ENCODE measurements at regions not wholly inside any gene's neighbourhood (a gene's known extent, or its start where the extent isn't known, plus 50 kb on each side); places are given as distances from the start of the nearest gene placed in this dataset.
A peak's percentile ranks its signal among the peaks of the same experiment; 100 is the strongest.

DNA sequence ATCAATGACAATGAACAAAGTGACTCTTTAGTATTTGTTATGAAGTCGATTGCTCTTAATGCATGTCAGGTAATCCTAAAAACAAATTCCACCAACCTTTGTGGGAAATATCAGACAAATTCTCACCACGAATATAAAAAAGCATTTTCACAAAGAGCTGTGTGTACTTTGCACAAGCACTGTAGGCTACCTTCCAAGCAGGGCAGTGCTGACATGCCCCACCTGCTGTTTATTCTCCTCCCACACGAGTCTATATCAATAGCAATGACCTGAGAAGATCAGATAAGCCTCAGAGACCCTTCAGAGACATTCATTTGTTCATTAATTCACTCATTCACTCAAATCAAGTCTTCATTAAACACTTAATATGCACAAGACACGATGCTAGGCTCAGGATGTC lies 469.1 kb downstream of the ZSWIM6 start:
- intact Hi-C loops (cut with DNase I), result no loop called here
- H3K36me3 ChIP-seq, result no peaks in the 10 kb centered on the region

DNA sequence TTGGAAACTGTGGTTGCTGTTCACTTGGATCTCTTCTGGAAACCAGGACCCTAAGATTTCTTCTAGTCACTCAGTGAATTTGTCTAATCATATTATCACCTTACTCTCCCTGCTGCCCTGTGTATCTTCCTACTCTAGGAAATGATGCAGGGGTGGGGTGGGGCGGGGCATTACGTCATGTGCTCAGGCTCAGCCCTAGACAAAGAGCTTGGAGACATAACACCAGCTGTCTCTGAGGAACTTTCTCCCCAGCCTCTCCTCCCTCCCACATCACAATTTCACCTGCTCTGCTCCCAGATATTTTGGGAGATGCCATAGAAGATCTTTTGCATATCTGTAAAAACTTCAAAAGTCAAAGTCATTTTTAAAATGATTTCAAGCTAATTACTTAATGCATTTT lies 470.4 kb downstream of the ZSWIM6 start:
- H3K27ac ChIP-seq, result no peak overlapping the region
- intact Hi-C loops (cut with DNase I), result no loop called here
- no peaks in the 10 kb centered on the region for H3K4me1 ChIP-seq
- no peaks in the 10 kb centered on the region for H3K9me3 ChIP-seq
- no peaks in the 10 kb centered on the region for H3K27me3 ChIP-seq
- no peak overlapping the region for H3K4me3 ChIP-seq
- H3K36me3 ChIP-seq, result no peaks in the 10 kb centered on the region
- DNase-seq (no peak), ATAC-seq (no peak)
- TF ChIP-seq, protein P1, sequence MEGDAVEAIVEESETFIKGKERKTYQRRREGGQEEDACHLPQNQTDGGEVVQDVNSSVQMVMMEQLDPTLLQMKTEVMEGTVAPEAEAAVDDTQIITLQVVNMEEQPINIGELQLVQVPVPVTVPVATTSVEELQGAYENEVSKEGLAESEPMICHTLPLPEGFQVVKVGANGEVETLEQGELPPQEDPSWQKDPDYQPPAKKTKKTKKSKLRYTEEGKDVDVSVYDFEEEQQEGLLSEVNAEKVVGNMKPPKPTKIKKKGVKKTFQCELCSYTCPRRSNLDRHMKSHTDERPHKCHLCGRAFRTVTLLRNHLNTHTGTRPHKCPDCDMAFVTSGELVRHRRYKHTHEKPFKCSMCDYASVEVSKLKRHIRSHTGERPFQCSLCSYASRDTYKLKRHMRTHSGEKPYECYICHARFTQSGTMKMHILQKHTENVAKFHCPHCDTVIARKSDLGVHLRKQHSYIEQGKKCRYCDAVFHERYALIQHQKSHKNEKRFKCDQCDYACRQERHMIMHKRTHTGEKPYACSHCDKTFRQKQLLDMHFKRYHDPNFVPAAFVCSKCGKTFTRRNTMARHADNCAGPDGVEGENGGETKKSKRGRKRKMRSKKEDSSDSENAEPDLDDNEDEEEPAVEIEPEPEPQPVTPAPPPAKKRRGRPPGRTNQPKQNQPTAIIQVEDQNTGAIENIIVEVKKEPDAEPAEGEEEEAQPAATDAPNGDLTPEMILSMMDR (IDR thresholded peaks at IDR 0.05), result no peak

More for the DNA sequence above, 469.1 kb downstream of the ZSWIM6 start:
- Histone ChIP-seq H3K27ac (no peak overlapping the region), H3K4me1 (no peaks in the 10 kb centered on the region), H3K9me3 (no peaks in the 10 kb centered on the region), H3K4me3 (no peak overlapping the region), H3K27me3 (no peaks in the 10 kb centered on the region)
- TF ChIP-seq, protein P1 (IDR thresholded peaks at IDR 0.05), result no peak
- no peak for ATAC-seq
- DNase-seq, result no peak

DNA sequence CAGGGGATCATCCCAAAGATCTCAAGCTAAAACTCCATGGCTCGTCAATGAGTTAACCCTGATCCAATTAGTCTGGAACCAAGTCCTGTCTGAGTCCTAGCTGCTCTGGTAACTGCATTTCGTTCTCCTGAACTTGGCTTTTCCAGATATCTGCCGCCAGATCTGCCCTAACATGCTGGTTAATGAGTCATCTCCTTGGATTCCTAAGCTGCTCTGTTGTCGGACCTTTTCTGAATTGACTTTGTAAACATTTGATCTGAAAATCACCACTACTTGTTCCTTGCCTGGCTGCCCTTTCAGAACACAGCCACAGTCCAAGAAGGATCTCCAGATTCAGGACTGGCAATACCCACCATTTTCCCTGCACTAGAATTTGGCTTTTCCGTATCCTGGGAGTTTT lies 473.0 kb downstream of the ZSWIM6 start:
- Histone ChIP-seq H3K4me1 (no peaks in the 10 kb centered on the region), H3K9me3 (no peaks in the 10 kb centered on the region), H3K36me3 (no peaks in the 10 kb centered on the region), H3K4me3 (no peak overlapping the region), H3K27me3 (no peaks in the 10 kb centered on the region), H3K27ac (no peak overlapping the region)
- ATAC-seq (peak; percentile 85), DNase-seq (no peak)
- TF ChIP-seq, protein P1 (IDR thresholded peaks at IDR 0.05), result no peak
- intact Hi-C loops (cut with DNase I), result no loop called here

DNA sequence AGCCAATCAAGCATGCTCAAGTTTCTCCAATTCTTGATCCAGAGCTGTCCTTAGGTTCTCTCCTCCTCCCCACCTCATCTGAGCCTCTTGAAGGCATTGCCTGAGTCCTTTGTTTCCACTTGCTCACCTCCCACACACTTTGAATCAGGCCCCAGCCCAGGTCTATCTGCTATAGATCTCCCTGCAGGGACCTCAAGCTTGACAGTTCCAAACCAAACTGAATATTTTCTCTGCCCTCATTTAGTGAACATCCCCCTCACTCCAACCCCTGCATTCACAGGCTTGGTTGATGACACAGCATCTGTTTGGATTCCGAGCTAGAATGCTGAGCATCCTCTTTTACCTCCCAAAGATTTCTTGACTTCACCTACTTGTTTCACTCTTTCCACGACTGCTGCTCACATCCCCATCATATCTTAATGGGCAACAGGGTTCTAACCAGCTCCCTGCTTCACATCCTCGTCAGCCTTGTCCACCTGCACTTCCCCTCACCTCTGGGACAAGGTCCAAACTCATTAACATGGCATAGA lies 474.5 kb downstream of the ZSWIM6 start:
- intact Hi-C loops (cut with DNase I), result no loop called here
- Histone ChIP-seq H3K36me3 (no peaks in the 10 kb centered on the region), H3K9me3 (no peaks in the 10 kb centered on the region), H3K27ac (no peak overlapping the region), H3K27me3 (no peaks in the 10 kb centered on the region), H3K4me3 (no peak overlapping the region), H3K4me1 (no peaks in the 10 kb centered on the region)
- ATAC-seq, result no peak
- TF ChIP-seq, protein P1 (IDR thresholded peaks at IDR 0.05), result no peak
- no peak for DNase-seq

DNA sequence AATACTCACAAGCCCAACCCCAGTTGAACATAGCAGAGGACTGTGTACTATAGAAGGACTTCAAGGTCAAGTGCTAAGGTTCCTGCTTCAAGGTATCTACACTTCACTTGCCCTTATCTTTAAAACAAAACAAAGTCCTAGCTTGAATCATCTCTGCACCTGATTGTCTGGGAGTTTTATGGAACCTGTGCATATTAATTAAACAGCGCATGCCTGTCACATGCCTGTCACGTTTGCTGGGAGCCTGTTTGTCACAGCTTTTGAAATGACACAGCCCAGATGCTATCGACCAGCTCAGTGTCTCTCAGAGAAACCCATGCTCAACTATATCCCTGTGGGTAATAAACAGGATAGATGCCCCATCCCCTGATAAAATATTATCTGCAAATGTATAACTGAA lies 476.0 kb downstream of the ZSWIM6 start:
- Histone ChIP-seq H3K9me3 (no peaks in the 10 kb centered on the region), H3K27me3 (no peaks in the 10 kb centered on the region), H3K27ac (no peak overlapping the region), H3K4me1 (no peaks in the 10 kb centered on the region), H3K4me3 (no peak overlapping the region), H3K36me3 (no peaks in the 10 kb centered on the region)
- DNase-seq, result no peak
- intact Hi-C loops (cut with DNase I), result no loop called here
- peak; percentile 23 for ATAC-seq
- TF ChIP-seq, protein P1 (IDR thresholded peaks at IDR 0.05), result no peak
